HFFc6 (cell line): ENCODE measurements at regions not wholly inside any gene's neighbourhood (a gene's known extent, or its start where the extent isn't known, plus 50 kb on each side); places are given as distances from the start of the nearest gene placed in this dataset.
A peak's percentile ranks its signal among the peaks of the same experiment; 100 is the strongest.

Experiments
- DNase-seq: peaks from one replicate; pipeline ENCODE4 v3.0.0-alpha.2; 2018
- H3K27ac Mint-ChIP-seq: 2 replicates; pipeline ENCODE4 v1.8.0; 2020; ENCODE audit warnings: mild to moderate bottlenecking, mixed read lengths
- H3K27me3 Mint-ChIP-seq: 2 replicates; pipeline ENCODE4 v1.8.0; 2021; ENCODE audit warnings: mild to moderate bottlenecking, moderate library complexity, mixed read lengths; ENCODE audit not compliant: insufficient read depth
- H3K36me3 Mint-ChIP-seq: 2 replicates; pipeline ENCODE4 v1.8.0; 2021; ENCODE audit warnings: low read depth, mixed read lengths
- H3K4me1 Mint-ChIP-seq: 2 replicates; pipeline ENCODE4 v1.8.0; 2020; ENCODE audit warnings: low read depth, mixed read lengths
- H3K4me3 Mint-ChIP-seq: 2 replicates; pipeline ENCODE4 v1.8.0; 2020; ENCODE audit warnings: mild to moderate bottlenecking, moderate library complexity, mixed read lengths
- H3K9me3 Mint-ChIP-seq: 2 replicates; pipeline ENCODE4 v1.8.0; 2020; ENCODE audit warnings: mild to moderate bottlenecking, mixed read lengths
- TF ChIP-seq, protein P1 (sequence below): fragments of 200-600 bp; sonication (generic); IDR thresholded peaks from 2 replicates; pipeline ENCODE4 v1.5.0; 2021; ENCODE audit warnings: antibody characterized with exemption, mild to moderate bottlenecking

DNA sequence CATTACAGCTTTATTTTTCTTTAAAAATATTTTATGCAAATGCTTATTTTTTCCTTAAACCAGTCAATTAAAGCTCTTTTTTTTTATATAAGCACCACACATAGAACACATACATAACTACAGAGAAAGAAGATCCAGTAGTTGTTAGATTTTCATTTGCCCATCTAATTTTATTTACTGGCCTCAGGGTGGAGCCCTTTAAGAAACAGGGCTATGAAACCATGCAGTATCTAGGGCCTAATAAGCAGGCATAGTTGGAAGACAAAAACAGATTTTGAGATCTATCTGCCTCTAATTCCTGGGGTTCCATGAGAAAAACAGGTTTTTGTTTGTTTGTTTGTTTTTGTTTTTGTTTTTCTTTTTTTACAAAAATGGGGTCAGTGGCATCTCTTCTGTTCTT lies 120.6 kb downstream of the BCHE start:
- H3K36me3 Mint-ChIP-seq, result no peaks in the 10 kb centered on the region; the same call in 1 of the 2 replicates
- H3K4me3 Mint-ChIP-seq, result no peak overlapping the region
- TF ChIP-seq, protein P1, sequence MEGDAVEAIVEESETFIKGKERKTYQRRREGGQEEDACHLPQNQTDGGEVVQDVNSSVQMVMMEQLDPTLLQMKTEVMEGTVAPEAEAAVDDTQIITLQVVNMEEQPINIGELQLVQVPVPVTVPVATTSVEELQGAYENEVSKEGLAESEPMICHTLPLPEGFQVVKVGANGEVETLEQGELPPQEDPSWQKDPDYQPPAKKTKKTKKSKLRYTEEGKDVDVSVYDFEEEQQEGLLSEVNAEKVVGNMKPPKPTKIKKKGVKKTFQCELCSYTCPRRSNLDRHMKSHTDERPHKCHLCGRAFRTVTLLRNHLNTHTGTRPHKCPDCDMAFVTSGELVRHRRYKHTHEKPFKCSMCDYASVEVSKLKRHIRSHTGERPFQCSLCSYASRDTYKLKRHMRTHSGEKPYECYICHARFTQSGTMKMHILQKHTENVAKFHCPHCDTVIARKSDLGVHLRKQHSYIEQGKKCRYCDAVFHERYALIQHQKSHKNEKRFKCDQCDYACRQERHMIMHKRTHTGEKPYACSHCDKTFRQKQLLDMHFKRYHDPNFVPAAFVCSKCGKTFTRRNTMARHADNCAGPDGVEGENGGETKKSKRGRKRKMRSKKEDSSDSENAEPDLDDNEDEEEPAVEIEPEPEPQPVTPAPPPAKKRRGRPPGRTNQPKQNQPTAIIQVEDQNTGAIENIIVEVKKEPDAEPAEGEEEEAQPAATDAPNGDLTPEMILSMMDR, result no peak
- H3K4me1 Mint-ChIP-seq, result no peaks in the 10 kb centered on the region
- peaks cover 2% of the 10 kb centered on the region; the same call in 1 of the 2 replicates for H3K27me3 Mint-ChIP-seq
- DNase-seq, result no peak
- H3K27ac Mint-ChIP-seq, result no peak overlapping the region
- peaks cover 46% of the 10 kb centered on the region for H3K9me3 Mint-ChIP-seq

DNA sequence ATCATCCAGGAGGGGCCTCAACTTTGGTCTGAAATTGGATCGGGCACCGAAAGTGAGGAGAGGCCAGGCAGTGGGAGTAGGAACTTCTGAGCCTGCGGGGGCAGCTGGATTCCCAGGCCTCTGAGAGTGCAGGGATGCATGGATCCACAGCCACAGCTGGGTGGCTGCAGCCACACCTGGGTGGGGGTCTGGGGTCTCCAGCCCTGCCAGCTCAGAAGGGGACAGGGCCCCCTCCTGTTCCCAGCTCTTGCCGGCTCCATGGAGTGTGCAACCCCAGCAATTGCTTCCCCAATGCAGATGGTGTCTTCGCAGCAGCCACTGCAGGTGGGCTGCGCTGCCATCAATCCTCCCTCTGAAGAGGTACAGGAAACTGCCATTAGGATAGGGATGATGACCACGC lies 123.7 kb downstream of the BCHE start:
- Mint-ChIP-seq H3K9me3 (peaks cover 36% of the 10 kb centered on the region), H3K36me3 (no peaks in the 10 kb centered on the region), H3K27me3 (peaks cover 2% of the 10 kb centered on the region; the same call in 1 of the 2 replicates), H3K4me1 (no peaks in the 10 kb centered on the region), H3K27ac (no peak overlapping the region), H3K4me3 (no peak overlapping the region)
- TF ChIP-seq, protein P1, result no peak
- DNase-seq, result no peak

DNA sequence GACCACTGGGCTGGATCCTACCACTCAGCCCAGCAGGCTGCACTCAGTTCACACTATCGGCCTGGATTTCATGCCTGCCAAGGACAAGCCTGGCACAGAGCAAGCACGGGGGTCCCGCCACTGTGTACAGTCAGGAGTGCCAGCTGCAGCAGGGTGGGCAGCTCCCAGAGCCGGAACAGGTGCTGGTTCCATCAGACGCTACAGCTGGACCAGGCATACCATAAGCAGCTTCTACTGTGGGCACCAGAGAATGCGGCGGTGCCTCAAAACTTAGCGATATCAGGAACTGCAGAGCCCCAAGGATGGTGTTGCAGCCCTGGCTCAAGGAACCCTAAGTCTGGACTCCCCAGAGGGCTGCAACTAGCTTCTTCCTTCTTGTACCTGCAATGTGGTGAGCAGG lies 124.8 kb downstream of the BCHE start:
- DNase-seq, result no peak
- Mint-ChIP-seq H3K36me3 (no peaks in the 10 kb centered on the region), H3K27me3 (peaks cover 2% of the 10 kb centered on the region; the same call in 1 of the 2 replicates), H3K9me3 (peaks cover 31% of the 10 kb centered on the region), H3K4me1 (no peaks in the 10 kb centered on the region), H3K4me3 (no peak overlapping the region), H3K27ac (no peak overlapping the region)
- TF ChIP-seq, protein P1, result no peak

DNA sequence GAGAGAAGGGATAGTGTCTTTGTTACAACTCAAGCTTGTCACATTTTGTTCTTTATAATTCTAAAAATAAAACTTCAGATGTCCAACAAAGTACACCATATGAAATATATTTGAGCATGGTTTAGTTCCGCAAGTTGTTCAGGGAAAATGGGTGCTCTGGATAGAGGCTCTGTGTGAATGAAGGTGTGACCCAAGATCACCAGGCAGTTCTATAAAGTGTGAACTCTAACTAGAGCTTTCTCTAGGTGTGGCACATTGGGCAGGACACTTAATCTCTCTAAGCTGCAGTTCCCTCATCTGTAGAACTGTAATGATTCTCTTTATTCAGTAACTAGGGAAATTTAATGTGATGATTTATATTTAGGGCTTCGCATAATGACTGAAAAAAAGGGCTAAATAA lies 139.3 kb downstream of the BCHE start:
- H3K27me3 Mint-ChIP-seq, result no peaks in the 10 kb centered on the region
- no peaks in the 10 kb centered on the region for H3K4me1 Mint-ChIP-seq
- no peak for DNase-seq
- no peak overlapping the region for H3K27ac Mint-ChIP-seq
- H3K36me3 Mint-ChIP-seq, result no peaks in the 10 kb centered on the region; the same call in 1 of the 2 replicates
- no peak overlapping the region for H3K4me3 Mint-ChIP-seq
- TF ChIP-seq, protein P1, result no peak
- peaks cover 53% of the 10 kb centered on the region for H3K9me3 Mint-ChIP-seq

DNA sequence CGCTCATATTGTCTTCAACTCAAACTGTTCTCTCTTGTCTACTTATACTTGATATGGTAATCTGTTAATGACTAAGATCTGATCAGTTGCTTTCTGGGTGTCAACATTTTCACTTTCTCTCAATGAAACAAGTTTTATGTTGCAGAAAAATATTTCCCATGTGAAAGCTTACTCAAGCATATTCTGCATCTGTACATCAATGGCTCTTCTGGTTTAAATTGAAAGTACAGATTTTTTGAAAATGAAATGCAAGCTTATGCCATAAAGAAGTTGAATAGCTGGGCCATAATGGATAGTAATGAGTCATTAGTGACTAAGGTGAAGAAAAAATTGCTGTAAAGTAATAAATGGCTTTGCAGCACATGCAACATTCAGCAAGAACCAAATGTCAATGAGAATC lies 140.7 kb downstream of the BCHE start:
- DNase-seq, result no peak
- peaks cover 61% of the 10 kb centered on the region for H3K9me3 Mint-ChIP-seq
- H3K27ac Mint-ChIP-seq, result no peak overlapping the region
- H3K36me3 Mint-ChIP-seq, result peaks cover 8% of the 10 kb centered on the region
- no peaks in the 10 kb centered on the region for H3K4me1 Mint-ChIP-seq
- TF ChIP-seq, protein P1, result no peak
- no peaks in the 10 kb centered on the region; the same call in 1 of the 2 replicates for H3K27me3 Mint-ChIP-seq
- H3K4me3 Mint-ChIP-seq, result no peak overlapping the region

DNA sequence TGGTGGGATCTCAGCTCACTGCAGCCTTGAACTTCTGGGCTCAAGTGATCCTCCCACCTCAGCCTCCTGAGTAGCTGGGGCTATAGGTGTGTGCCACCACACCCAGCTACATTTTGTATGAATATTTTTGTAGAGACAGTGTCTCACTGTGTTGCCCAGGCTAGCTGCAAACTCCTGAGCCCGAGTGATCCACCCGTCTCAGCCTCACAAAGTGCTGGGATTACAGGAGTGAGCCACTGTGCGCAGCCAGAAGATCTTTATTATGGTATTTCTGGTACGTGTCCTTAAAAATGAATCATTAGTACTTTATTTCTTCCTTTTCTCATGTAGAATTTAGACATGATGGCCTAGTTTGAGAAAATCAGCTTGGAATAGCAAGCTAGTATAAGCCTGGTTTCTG lies 153.3 kb downstream of the BCHE start:
- TF ChIP-seq, protein P1, result no peak
- peaks cover 11% of the 10 kb centered on the region; the same call in 1 of the 2 replicates for H3K9me3 Mint-ChIP-seq
- no peaks in the 10 kb centered on the region for H3K4me1 Mint-ChIP-seq
- H3K27me3 Mint-ChIP-seq, result no peaks in the 10 kb centered on the region
- peak overlapping the region; percentile 64; the same call in 1 of the 2 replicates for H3K4me3 Mint-ChIP-seq
- H3K36me3 Mint-ChIP-seq, result no peaks in the 10 kb centered on the region
- no peak overlapping the region for H3K27ac Mint-ChIP-seq
- no peak for DNase-seq
